GM18867 (cell line): ENCODE measurements at regions not wholly inside any gene's neighbourhood (a gene's known extent, or its start where the extent isn't known, plus 50 kb on each side); places are given as distances from the start of the nearest gene placed in this dataset.
A peak's percentile ranks its signal among the peaks of the same experiment; 100 is the strongest.

Experiments used
- ATAC-seq: cut with Tn5 transposase; IDR thresholded peaks from one replicate; pipeline ENCODE4 v1.9.1; 2021; ENCODE audit warnings: mild to moderate bottlenecking, moderate library complexity; ENCODE audit not compliant: unreplicated experiment

DNA sequence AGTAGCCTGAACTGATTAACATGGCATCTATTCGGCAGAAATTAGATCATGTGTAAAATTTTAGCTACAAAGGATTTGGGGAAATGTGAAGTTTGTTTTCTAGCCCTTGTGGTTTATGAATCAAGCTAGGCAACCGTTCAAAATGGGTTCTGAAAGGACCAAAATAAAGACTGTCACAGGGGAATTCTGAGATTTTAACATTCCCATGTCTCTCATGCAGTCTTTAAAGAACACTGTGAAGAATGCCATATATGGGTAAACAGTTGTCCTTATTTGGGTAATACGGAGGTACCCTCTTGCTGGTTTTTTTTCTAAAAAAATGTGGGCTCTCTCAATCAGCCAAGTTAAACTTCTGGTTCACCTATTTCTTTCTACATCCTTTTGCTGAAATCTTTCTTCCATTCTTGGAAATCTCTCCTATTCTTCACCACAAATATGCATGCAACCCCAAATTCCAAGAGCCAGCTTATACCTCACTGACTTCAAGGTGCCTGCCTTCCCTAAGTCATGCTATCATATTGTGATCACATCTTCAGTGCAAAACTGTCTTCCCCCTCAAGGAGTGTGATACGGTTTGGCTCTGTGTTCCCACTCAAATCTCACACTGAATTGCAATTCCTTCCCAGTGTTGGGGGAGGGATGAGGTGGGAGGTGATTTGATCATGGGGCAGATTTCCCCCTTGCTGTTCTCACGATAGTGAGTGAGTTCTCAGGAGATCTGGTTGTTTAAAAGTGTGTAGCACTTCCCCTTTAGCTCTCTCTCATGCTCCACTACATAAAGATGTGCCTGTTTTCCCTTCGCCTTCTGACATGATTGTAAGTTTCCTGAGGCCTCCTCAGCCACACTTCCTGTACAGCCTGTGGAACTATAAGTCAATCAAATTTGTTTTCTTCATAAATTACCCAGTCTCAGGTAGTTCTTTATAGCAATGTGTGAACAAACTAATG is 308.7 kb downstream of the TTLL7 start:
- ATAC-seq: no peak

DNA sequence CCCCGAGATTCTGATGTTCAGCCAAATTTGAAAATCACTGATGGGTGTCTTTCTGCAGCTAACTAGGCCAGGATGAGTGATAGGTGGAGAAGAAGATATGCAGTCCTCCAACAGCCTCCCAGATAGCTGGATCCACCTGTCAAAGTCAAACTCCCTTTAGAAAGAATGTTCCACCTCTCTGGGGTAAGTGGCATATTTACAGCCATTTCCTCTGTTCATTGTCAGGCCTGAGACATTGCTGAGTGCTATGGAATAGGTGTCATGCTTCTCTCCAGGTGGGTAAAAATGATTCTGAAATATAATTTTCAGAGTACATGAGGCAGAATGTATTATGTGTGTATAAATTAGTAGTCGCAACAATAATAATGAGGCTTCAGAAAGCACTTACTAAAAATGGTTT is 316.8 kb downstream of the TTLL7 start:
- no peak for ATAC-seq

- ATAC-seq: no peak
Observed at GRCh38 chr1:83676106-83676505, 322.8 kb downstream of the TTLL7 start.

GRCh38 chr1:83673312-83673711 is 325.6 kb downstream of the TTLL7 start:
- ATAC-seq: no peak

DNA sequence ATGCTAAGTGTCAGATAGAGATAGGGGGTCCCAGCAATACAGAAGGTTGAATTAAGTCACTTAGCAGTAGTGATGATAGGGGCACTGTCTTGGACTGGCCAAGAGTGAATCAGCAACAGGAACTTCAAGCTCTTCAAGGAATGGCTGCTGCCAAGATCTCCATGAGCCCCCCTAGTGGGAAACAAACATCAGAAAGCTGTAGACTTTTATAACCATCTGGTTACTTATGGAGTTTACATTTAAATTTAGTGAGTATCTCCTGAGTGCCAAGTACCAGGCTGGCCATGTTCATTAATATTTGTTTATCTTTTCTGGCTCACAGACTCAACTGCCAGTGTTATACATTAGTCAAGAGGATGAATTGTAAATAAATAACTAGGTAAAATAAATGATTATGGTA is 327.3 kb downstream of the TTLL7 start:
- no peak for ATAC-seq

DNA sequence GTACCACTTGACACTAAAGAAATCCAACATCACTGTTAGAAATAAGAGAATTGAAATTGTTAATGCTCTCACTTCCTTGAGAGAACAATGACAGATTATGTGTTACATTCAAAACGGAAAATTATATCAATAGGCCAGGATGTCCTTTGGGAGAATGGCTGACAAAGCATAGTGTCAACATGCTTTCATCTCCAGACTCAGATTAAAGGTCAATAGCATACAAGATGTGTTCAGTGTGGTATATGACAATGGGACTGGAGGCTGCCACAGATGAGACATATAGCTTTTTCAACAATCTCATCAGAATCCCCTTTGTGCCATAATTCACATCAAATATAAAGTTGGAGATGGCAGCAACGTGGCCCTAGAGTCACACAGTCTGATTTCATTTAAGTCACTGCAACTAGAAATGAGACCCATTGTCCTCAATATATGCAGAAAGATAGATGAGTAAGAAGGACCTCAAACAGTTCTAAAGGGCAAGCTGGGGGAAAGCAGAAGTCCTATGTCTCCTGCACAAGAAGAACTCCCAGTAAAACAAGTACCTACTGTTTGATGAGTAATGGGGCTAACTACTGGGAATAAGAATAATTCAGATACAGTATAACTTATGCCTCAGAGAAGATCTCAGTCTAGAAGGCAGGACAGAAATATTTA is 327.9 kb downstream of the TTLL7 start:
- ATAC-seq: no peak

DNA sequence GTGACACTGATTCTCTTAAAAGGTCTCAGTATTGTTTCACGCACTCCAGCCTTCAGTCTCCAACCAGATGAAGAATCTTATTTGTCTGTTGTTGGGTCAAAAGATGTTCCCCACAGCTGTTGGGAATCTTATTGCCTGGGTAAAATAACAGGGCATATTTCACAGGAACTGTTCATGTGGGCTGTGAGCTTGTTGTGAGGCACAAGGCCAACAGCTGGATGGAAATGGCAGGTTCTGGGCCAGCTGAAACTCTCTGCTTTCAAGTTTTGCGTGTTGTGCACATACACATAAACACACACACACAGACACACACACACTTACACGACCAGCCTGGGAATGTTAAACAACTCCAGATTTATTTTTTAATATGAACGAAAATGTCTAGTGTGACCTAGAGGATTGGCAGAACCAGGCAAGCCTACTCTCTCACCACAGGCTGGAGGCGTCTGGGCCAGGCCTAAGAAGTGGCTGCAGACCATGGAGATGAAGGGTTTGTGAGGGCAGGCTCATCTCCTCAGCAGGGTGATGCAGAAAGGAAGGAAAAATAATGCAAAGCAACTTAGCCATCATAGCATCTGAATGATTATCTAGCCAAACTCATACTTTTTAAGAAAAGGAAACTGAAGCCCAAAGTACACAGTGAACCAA is 357.0 kb downstream of the TTLL7 start:
- ATAC-seq: no peak

DNA sequence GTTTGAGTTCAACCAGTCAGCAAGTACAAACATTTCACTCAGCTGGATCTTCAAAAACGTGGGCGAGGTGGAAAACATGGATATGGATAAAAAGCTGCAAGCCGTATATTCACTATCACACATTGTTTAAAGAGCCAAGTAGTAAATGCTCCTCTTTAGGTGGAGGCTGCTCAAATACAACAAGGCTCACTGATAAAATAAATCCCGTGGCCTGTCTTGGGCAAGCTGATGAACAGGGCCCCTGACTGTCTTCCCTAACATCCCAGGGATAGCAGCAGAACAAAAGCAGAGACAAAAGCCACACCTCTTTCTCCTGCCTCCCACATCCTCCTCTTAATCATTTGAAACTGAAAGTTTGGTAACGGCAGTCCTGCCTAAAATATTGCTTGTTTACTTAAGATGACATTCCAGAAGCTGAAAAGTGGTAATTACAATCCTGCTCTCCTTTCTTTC is 357.7 kb downstream of the TTLL7 start:
- ATAC-seq: no peak

DNA sequence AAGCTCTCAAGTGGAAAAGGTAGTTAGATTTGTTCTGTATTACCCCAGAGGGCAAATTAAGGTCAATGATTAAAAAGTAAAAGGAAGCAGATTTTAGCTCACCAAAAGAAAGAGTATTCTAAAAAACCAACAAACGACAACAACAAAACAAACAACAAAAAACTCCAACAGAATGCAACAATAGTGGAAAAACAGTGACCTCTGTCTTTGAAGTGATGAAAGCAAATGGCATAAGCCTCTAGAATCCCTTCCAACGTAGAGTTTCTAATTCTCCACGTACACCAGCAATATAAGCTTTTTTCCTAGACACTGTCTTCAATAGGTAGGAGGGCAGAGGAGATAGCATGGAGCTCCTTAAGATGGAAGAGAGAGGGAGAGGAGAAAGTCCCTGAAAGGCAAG is 359.1 kb downstream of the TTLL7 start:
- no peak for ATAC-seq

- ATAC-seq: no peak
Observed at GRCh38 chr1:83637586-83637985, 361.3 kb downstream of the TTLL7 start.

- ATAC-seq: no peak
Observed at GRCh38 chr1:83637009-83637408, 361.9 kb downstream of the TTLL7 start.

DNA sequence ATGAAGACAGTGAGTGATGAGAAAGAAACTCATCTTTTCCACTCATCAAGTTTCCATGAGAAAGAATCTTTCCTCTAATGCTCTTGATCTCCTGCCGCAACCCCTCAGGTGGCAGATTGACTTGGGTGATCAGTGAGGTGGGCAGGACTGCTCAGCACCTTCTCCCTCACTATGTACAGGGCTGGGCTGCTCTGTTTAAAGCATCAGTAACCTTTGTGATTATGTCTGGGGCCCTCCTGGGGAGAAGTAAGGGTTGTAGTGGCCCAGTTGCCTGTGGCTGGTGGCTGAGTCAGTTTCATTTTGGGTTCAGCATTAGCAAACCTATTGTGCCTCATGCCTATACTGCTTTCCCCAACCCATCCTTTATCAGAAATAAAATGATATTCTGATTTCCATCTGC is 366.0 kb downstream of the TTLL7 start:
- ATAC-seq: no peak

- no peak for ATAC-seq
Observed at GRCh38 chr1:83631851-83632250, 367.1 kb downstream of the TTLL7 start.

DNA sequence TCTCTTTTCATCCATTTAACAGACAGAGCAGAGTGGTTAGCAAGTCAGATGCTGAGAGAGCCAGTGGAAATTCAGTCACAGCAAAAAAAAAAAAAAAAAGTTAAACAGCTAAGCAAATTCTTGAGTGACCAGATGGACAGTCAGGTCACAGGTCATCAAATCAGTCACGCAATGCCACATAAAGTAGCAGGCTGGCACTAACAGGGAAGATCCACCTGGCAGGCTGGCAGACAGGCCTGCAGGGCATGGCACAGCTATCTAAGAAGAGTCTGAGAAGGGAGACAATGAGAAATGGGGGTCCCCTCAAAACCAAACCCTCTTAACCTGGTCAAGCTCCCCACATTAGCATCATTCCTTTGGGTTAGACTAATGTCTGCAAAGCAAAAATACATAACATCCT is 371.9 kb downstream of the TTLL7 start:
- no peak for ATAC-seq

- ATAC-seq: peak; percentile 89
Observed at GRCh38 chr1:83626603-83627002, 372.3 kb downstream of the TTLL7 start.

- ATAC-seq: no peak
Observed at GRCh38 chr1:83625646-83626045, 373.3 kb downstream of the TTLL7 start.

GRCh38 chr1:83620016-83620415 is 378.9 kb downstream of the TTLL7 start:
- no peak for ATAC-seq

DNA sequence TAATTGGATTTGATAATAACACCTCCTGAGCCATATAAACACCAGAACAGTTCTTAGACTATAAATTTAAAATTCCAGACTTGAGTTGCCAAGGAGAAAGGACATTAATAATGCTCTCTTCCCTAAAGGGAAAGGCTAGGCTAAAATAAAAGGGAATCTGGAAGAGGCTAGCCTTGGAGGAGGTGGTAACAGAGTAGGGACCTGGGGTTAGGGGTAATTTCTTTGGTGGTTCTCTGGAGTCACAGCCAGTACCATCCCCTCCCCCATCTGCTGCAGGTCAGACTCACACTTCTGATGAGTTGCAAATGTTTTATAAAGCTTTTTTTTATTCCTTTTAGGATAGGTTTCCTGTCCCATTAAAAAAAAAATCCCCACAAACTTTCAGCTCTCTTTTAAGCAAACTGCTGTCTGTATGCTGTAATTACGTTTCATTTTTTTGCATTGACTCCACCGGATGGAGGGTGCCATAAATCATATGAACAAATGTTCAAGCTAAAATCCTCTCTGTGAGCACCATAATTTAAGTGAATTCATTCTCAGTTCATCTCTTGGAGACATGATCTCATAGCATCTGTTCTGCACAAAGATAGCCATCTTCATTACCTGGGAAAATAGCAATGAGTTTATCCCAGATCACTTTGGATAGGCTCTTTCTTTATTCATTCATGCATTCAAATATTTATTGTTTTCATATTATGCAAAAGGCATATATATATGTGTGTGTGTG is 379.6 kb downstream of the TTLL7 start:
- no peak for ATAC-seq

- ATAC-seq: no peak
Observed at GRCh38 chr1:83617883-83618282, 381.0 kb downstream of the TTLL7 start.

GRCh38 chr1:83615370-83615769 is 383.6 kb downstream of the TTLL7 start:
- ATAC-seq: no peak

DNA sequence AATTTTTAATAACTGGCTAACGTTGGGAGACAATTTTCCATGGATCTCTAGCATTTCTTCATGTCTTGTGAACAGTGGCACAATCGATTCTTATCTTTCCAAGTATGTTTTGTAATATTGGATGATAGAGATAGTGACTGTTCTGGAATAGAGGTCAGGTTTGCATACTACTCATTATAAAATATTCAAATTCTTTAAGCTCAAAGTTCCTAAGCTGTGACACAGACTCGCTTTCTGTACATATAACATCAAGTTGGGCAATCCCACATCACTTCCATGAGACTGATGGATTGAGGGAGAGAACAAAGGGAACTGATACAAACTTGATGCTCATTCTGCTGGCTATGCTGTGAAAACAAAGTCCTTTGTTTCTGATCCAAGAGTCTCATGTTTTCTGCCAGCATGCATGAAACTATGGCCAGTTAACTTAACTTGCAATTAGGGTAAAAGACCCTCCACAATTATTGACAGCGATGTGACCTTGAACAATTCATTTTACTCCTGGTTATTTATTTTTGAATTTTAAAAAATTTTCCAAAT is 392.4 kb downstream of the TTLL7 start:
- ATAC-seq: no peak
